ENCODE measurements at regions not wholly inside any gene's neighbourhood (a gene's known extent, or its start where the extent isn't known, plus 50 kb on each side); places are given as distances from the start of the nearest gene placed in this dataset.

GRCh38 chr7:120189623-120190022 lies 83.4 kb upstream of the KCND2 start:
- no peak overlapping the region for H2BK20ac ChIP-seq (ENCODE audit: low read depth, low read length)
- no peaks in the 10 kb centered on the region for H3K9me3 ChIP-seq (ENCODE audit: control insufficient read depth, insufficient read depth, low read length)
- TF ChIP-seq BHLHE40 (IDR thresholded peaks at IDR 0.05; ENCODE audit: low read depth, low read length): no peak
- TF ChIP-seq RAD21 (IDR thresholded peaks at IDR 0.05; ENCODE audit: low read length): no peak
- no peak for TF ChIP-seq CEBPB (IDR thresholded peaks at IDR 0.05; ENCODE audit: low read depth, low read length)
- no peak for TF ChIP-seq ELK1 (IDR thresholded peaks at IDR 0.05; ENCODE audit: borderline replicate concordance, low read depth, low read length)
- no peak for TF ChIP-seq MAZ (IDR thresholded peaks at IDR 0.05; ENCODE audit: borderline replicate concordance, low read depth, low read length)
- TF ChIP-seq FOS (IDR thresholded peaks at IDR 0.05; ENCODE audit: low read depth, low read length): no peak
- TF ChIP-seq RFX5 (IDR thresholded peaks at IDR 0.05; ENCODE audit: low read depth, low read length): no peak
- no peak for TF ChIP-seq MAFK (IDR thresholded peaks at IDR 0.05; ENCODE audit: low read depth, low read length)
- no peak for TF ChIP-seq CTCF (conservative IDR thresholded peaks at IDR 0.05; ENCODE audit: low read depth, low read length)
- TF ChIP-seq RCOR1 (IDR thresholded peaks at IDR 0.05; ENCODE audit: insufficient replicate concordance, low read length): no peak
- no peak for TF ChIP-seq CHD1 (IDR thresholded peaks at IDR 0.05; ENCODE audit: low read depth, low read length)
- TF ChIP-seq POLR2A (IDR thresholded peaks at IDR 0.05; ENCODE audit: low read depth, low read length): no peak
- no peak for TF ChIP-seq MXI1 (IDR thresholded peaks at IDR 0.05; ENCODE audit: borderline replicate concordance, low read depth, low read length)
- TF ChIP-seq SMC3 (IDR thresholded peaks at IDR 0.05; ENCODE audit: low read depth, low read length): no peak
- no peak for TF ChIP-seq NFE2L2 (IDR thresholded peaks at IDR 0.05; ENCODE audit: low read depth, low read length)
- TF ChIP-seq USF2 (IDR thresholded peaks at IDR 0.05; ENCODE audit: low read depth, low read length): no peak
- no peak overlapping the region for H3K4me3 ChIP-seq (ENCODE audit: insufficient read depth, low read depth, low read length)
- H2AK9ac ChIP-seq (replicated peaks; ENCODE audit: low read depth, low read length, poor library complexity): no peak overlapping the region
- no peaks in the 10 kb centered on the region for H4K20me1 ChIP-seq (ENCODE audit: insufficient read depth, low read length)
- BruUV-seq (replicated peaks): no TSS peak
- POLR2A ChIA-PET (ENCODE audit: unreplicated experiment): no interaction called here
- no peak overlapping the region for H3K4ac ChIP-seq (ENCODE audit: low read depth, low read length)
- in situ Hi-C loops (cut with MboI; ENCODE audit: low sequenced_read_pairs): no loop called here
- dilution Hi-C loops (cut with HindIII; ENCODE audit: low sequenced_read_pairs, unreplicated experiment): no loop called here
- CTCF ChIA-PET: interaction anchor here (0.6 kb wide), 1 partner anchor 28 kb away, joined by 3 read pairs; no protein-coding TSS in a partner anchor
- no peak overlapping the region for H2BK120ac ChIP-seq (ENCODE audit: low read depth, low read length)
- ATAC-seq (ENCODE audit: low read depth): no peak
- no peaks in the 10 kb centered on the region for H3K9me1 ChIP-seq (ENCODE audit: insufficient read depth, low read length)
- no peak overlapping the region for H2BK5ac ChIP-seq (ENCODE audit: low read depth, low read length, poor library complexity, severe bottlenecking)
- H3K27me3 ChIP-seq (ENCODE audit: control insufficient read depth, insufficient read depth, low read length): no peaks in the 10 kb centered on the region
- no peak overlapping the region for H4K5ac ChIP-seq (ENCODE audit: low read depth, low read length)
- no peaks in the 10 kb centered on the region for H3K36me3 ChIP-seq (ENCODE audit: control insufficient read depth, insufficient read depth, low read length)
- no peak overlapping the region for H4K8ac ChIP-seq (ENCODE audit: low read depth in 2 of 2, low read length in 2 of 2)
- H2AFZ ChIP-seq (replicated peaks; ENCODE audit: low read length, poor library complexity): no peak overlapping the region
- no peak overlapping the region for H3K9ac ChIP-seq (ENCODE audit: low read depth, low read length)
- no peak overlapping the region for H3K18ac ChIP-seq (ENCODE audit: low read depth, low read length)
- no peak overlapping the region for H3K4me2 ChIP-seq (ENCODE audit: low read depth, low read length)
- H3K79me1 ChIP-seq (ENCODE audit: low read depth in 1 of 2, low read length in 2 of 2): no peaks in the 10 kb centered on the region
- H2BK15ac ChIP-seq (ENCODE audit: low read depth, low read length): no peak overlapping the region
- no peaks in the 10 kb centered on the region for H3K4me1 ChIP-seq (ENCODE audit: control insufficient read depth, insufficient read depth, low read length)
- H3K27ac ChIP-seq (ENCODE audit: insufficient read depth, low read length): no peak overlapping the region
- no peak overlapping the region for H3K56ac ChIP-seq (ENCODE audit: extremely low read depth, insufficient read depth, low read length)
- no peak overlapping the region for H2AK5ac ChIP-seq (ENCODE audit: low read depth, low read length)
- no peak for DNase-seq
- H4K91ac ChIP-seq (ENCODE audit: insufficient read depth, low read depth, low read length): no peak overlapping the region
- intact Hi-C loops (cut with micrococcal nuclease): no loop called here
- no peak overlapping the region for H3K23ac ChIP-seq (ENCODE audit: low read depth, low read length)
- H3K14ac ChIP-seq (replicated peaks; ENCODE audit: low read depth, low read length): no peak overlapping the region

Data from IMR-90 (cell line).